Hippocampal formation (tissue), 2 donors: ENCODE measurements at regions not wholly inside any gene's neighbourhood (a gene's known extent, or its start where the extent isn't known, plus 50 kb on each side); places are given as distances from the start of the nearest gene placed in this dataset.
"Not testable (repeated sequence)": the region's sequence is repeated elsewhere in the genome, so short reads cannot be mapped to it uniquely, and the experiment has no call there.

Experiments
- DNase-seq, 2 donors: peaks; one replicate each; lab custom pipeline; 2025; lab: John Stamatoyannopoulos, UW

DNA sequence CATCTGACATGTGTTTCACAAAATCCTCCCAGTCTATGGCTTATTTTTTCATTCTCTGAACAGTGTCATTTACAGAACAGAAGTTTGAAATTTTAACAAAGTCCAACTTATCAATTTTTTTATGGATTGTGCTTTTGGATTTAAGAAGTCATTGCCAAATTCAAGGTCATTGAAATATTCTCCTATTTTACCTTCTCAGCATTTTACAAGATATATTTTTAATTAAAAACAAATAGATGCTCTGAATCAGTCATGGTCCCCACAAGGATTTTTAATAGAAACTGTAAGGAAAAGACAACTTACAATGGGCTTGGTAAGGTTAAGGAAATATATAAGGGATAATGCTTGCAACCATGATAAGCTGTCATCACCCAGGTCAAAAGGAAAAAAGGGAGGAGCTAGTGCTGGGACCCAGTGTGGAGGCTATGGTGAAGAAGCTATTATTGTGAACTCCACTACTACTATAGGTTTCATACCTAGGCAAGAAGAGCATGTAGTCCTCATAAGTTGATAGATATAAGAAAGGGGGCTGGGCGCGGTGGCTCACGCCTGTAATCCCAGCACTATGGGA is 144.5 kb upstream of the KCNJ15 start:
- no peak for DNase-seq

GRCh38 chr21:38114717-38115333 is 142.0 kb upstream of the KCNJ15 start:
- DNase-seq, result no peak

DNA sequence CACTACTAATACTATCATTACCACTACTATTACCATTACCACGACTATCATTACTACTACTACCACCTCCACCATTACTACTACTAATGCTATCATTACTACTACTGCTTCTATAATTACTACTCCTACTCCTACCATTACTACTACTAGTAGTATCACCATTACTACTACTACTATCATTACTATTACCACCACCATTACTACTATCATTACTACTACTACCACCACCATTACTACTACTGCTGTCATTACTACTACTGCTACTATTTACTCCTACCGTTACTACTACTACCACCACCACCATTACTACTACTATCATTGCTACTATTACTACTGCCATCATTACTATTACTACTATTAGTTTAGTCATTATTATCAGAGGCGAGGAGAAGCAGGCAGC is 140.9 kb upstream of the KCNJ15 start:
- DNase-seq, result no peak

DNA sequence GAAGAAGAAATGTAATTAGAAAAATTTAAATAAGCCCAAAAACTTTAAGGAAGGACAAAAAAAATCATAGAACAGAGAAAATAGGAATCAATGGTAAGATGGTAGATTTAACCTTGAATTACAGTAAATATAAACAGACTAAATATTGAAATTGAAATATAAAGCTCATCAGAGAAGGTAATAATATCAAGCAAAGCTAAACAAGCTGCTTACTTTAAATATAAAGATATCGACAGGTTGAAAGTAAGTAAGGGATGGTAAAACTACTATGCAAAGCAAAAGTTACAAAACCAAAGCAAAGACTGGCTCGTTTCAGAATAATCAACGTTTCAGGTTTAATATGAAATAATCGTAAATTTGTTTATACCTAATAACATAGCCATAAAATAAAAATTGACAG is 137.0 kb upstream of the KCNJ15 start:
- DNase-seq, result no peak

GRCh38 chr21:38120679-38120983 is 136.2 kb upstream of the KCNJ15 start:
- not testable (repeated sequence) for DNase-seq

DNA sequence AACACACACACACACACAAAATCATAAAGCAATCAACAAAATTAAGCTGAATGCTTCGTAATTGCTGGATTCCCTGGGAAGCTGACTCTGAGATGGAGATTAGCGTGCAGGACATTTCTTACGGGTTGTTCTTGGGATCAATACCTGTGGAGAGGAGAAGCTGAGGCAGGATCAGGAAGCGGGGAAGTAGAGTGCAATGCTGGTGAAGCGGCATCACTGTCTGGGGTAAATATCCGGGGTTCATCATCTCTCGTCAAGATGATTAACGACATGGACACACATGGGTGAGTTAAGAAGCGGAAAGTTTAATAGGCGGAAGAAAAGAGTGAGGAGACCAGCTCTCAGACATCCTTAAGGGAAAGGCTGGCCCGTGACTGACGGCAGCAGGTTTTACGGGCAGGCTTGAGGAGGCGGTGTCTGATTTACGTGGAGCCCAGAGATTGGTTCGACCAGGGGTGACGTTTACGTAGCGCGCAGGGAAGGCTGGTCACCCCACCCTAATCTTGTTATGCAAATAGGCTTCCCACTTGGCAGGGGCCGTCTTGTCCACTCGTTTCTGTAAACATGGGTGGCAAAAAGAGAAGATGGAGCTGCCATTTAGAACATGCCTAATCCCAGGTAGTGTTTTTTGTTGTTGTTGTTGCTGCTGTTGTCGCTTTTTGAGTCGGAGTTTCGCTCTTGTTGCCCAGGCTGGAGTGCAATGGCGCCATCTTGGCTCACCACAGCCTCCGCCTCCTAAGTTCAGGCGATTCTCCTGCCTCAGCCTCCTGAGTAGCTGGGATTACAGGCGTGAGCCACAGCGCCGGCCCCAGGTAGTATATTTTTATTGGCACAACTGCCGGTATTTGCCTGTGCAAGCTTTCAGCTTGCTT is 135.6 kb upstream of the KCNJ15 start:
- DNase-seq, result no peak

DNA sequence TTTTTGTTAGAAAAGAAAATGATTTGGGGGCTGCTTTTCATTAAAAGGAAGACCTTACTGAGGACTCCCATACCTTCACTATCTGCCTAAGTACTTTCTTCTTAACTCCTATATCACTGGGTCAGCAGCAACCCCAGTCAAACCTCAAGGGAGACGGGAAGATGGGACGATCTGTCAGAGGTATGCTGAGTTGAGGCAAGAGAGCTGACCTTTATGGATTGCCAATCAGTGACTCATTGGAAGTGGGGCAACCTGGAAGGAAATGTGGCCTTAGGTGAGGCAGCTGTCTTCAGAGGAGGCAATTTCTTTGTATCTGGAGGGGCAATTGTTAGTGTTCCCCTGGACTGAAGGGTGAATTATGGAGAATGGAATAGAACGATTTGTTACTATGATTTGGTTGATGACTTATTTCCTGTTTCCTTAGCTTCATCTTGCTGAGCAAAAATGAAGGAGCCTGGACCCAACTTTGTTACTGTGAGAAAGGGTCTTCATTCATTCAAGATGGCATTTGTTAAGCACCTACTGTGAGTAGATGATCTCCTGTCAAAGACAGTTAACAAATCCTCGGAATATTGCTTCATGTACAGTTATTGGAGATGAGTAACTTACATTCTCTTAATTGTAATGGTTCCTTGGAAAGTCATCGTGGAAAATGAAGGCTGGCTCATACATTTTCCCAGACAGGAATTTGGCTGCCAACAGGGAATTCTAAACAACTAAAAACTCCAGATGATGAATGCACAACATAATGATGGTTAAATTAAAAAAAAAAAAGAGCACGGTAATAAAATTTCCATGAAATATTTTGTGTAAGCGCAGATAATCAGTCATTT is 134.7 kb upstream of the KCNJ15 start:
- DNase-seq, result no peak

- DNase-seq, result no peak
These were observed 133.2 kb upstream of the KCNJ15 start for GRCh38 chr21:38123626-38124025.

GRCh38 chr21:38126666-38127303 is 130.0 kb upstream of the KCNJ15 start:
- DNase-seq, result peak in 1 of 2 donors; percentile 4

GRCh38 chr21:38129711-38130110 is 127.1 kb upstream of the KCNJ15 start:
- DNase-seq, result no peak

- DNase-seq, result no peak
These were observed 123.6 kb upstream of the KCNJ15 start for GRCh38 chr21:38133240-38133639.

GRCh38 chr21:38134084-38134873 is 122.5 kb upstream of the KCNJ15 start:
- no peak for DNase-seq

DNA sequence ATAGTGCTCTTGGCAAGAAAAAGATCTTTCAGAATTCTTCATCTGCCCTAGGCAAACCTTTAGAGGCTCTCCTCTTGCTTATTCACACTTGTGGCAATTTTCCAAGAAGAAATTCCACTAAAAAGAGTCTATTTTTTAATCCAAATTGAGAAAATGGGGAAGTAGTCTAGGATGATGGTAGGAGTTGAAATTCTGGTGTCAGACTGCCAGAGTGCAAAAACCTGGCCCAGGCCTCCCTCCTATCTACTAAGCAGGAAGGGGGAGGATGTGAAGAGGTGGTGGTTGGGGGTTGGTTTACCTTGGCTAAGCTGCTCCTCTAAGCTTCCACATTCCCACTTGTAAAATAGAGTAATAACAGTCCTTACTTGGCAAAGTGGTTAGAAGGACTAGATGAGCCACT is 120.6 kb upstream of the KCNJ15 start:
- no peak for DNase-seq

- DNase-seq, result no peak
These were observed 117.2 kb upstream of the KCNJ15 start for GRCh38 chr21:38139380-38140168.

DNA sequence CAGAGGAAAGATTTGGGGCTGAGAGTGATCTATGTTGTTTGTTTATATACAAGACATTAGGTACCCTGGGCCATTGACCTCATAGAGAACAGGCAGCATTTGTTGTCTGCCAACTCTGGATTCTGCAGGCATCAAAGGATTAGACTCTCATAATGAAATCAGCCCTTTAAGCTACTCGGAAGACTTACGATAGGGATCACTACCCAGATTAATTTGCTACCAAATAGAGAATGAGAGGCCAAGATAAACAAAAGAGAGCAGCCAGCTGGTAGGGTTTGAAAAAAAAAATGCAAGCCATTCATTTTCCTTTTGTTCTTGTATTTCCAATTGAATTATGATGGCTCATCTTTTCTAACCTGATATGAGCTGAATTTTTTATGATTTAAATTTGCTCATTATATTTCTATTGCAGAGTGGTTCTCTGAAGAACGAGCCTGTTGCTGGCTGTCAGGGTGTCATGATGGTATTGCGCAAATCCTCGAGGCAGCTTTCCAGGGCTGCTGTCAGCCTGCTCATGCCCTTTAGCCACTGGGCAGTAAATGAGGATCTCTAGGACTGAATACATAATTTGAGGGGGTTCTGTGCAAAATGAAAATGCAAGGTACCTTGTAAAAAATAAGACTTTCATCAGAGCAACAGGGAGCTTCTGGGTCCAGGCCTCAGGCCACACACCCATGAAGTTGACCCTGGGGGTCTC is 116.4 kb upstream of the KCNJ15 start:
- peak in 1 of 2 donors; percentile 23 for DNase-seq

DNA sequence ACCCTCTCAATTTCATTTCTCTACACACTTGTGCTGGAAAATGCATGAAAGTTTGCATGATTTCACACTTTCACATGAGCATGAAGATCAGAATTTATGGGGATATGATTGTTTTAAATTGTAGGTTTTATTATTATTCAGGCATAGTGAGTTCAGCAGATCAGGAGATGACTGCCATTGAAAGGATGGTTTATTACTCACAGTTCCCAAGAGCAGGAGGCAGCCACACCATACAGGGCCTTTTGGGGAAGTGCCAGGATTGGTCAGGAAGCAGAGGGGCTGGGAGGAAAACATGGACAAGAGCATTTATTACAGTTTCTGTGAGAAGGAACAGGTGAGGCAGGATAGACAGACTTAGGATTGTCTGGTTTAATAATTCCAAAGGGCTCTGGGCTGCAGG is 114.6 kb upstream of the KCNJ15 start:
- no peak for DNase-seq

DNA sequence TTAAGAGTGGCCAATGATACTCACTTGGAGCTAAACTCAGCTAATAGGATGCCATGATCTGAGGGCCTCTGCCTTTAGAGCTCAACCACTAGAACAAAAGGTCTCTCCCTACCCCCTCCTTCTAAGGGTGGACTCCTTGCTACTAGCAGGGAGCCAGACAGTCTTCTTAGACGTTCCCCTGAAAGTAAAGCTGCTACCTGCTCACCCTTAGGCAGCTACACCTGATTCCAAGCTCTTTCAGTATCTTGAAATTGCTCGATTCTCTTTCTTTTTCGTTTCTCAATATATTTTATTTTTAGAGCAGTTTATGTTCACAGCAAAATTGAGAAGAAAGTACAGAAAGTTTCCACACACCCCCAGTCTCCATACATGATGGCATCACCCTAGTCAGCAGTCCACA is 112.6 kb upstream of the KCNJ15 start:
- no peak for DNase-seq

DNA sequence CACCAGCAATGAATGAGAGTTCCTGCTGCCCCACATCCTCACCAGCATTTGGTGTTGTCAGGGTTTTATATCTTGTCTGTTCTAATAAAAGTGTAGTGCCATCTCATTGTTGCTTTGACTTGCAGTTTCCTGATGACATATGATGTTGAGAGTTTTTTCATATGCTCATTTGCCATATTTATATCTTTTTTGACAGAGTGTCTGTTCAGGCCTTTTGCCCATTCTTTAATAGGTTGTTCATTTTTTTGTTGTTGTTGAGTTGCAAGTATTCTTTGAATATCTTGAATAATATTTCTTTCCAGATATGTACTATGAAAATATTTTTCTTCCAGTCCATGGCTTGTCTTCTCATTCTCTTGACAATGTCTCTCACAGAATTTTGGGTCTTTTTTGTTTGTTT is 111.7 kb upstream of the KCNJ15 start:
- DNase-seq, result no peak

DNA sequence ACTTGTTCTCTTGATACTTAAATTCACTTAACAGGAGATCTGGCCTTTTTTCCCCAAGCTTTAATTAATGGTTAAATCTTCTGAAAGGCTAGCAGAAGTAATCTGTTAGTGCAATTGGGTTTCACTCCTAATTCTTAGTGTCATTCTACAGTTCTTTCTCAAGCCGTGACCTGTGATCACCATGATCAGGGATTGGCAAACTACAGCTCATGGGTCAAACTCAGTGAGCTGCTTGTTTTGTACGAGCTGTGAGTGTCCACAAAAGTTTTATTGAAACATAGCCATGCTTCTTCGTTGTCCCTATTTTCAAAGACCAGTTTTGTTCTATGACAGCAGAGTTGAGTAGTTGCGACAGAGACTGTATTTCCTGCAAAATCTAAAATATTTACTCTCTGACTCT is 109.4 kb upstream of the KCNJ15 start:
- DNase-seq, result no peak

- no peak for DNase-seq
These were observed 108.7 kb upstream of the KCNJ15 start for GRCh38 chr21:38148046-38148445.
